ENCODE measurements at regions not wholly inside any gene's neighbourhood (a gene's known extent, or its start where the extent isn't known, plus 50 kb on each side); places are given as distances from the start of the nearest gene placed in this dataset.

GRCh38 chr7:26458466-26459145, 166.9 kb downstream of the SNX10 start:
- ChIA-PET CTCF (interaction anchor here (0.7 to 1.2 kb wide), 4 partner anchors 11 to 565 kb away, joined by 3 read pairs; no protein-coding TSS in a partner anchor), POLR2A (no interaction called here)
- H4K20me1 ChIP-seq (ENCODE audit: insufficient read depth) = no peaks in the 10 kb centered on the region
- no peaks in the 10 kb centered on the region for H3F3A ChIP-seq (replicated peaks; ENCODE audit: insufficient read depth)
- H3K9ac ChIP-seq = no peak overlapping the region
- no peaks in the 10 kb centered on the region for H3K9me2 ChIP-seq
- no peaks in the 10 kb centered on the region for H3K27me3 ChIP-seq (ENCODE audit: insufficient read depth)
- peaks cover 0 to 4% of the 10 kb centered on the region in 2 experiments; a peak in 2 of 4 replicates for H3K4me1 ChIP-seq (ENCODE audit: control insufficient read depth in 1 of 2, insufficient read depth in 2 of 2, low read depth in 1 of 2, low read length in 1 of 2)
- no peak overlapping the region for H3K27ac ChIP-seq (ENCODE audit: low read depth in 2 of 2, low read length in 1 of 2)
- no peaks in the 10 kb centered on the region for H3K9me3 ChIP-seq
- WGBS (ENCODE audit: low lambda C conversion rate) = 53% methylated on average over 6 of the region's 6 CpGs
- H3K36me3 ChIP-seq (replicated peaks in 1 of 2; ENCODE audit: control insufficient read depth in 1 of 2, insufficient read depth in 2 of 2, low read length in 1 of 2) = no peaks in the 10 kb centered on the region
- no peak overlapping the region for H3K4me2 ChIP-seq
- no peak overlapping the region for H2AFZ ChIP-seq (ENCODE audit: low read depth)
- H3K79me2 ChIP-seq (ENCODE audit: insufficient read depth) = no peaks in the 10 kb centered on the region
- H3K4me3 ChIP-seq (ENCODE audit: low read depth in 2 of 2, low read length in 1 of 2) = no peak overlapping the region
- DNase-seq = no peak
- TF ChIP-seq CHD2 (IDR thresholded peaks at IDR 0.05; ENCODE audit: low read length, partially characterized antibody) (no peak), RCOR1 (IDR thresholded peaks at IDR 0.05; ENCODE audit: low read length) (no peak), USF1 (IDR thresholded peaks at IDR 0.05; ENCODE audit: borderline replicate concordance, low read depth) (no peak), SIN3A (IDR thresholded peaks at IDR 0.05; ENCODE audit: borderline replicate concordance, low read depth, low read length) (no peak), RFX5 (IDR thresholded peaks at IDR 0.05; ENCODE audit: low read length) (no peak)

- H3K27ac ChIP-seq (ENCODE audit: low read depth in 2 of 2, low read length in 1 of 2) = no peak overlapping the region
- no peak overlapping the region for H3K4me2 ChIP-seq
- whole genome bisulfite sequencing (ENCODE audit: low lambda C conversion rate) = 42% methylated on average over 5 of the region's 5 CpGs
- H3K4me1 ChIP-seq (ENCODE audit: control insufficient read depth in 1 of 2, insufficient read depth in 2 of 2, low read depth in 1 of 2, low read length in 1 of 2) = peaks cover 0 to 4% of the 10 kb centered on the region in 2 experiments; a peak in 2 of 4 replicates
- CTCF ChIA-PET = interaction anchor here (0.6 to 2.8 kb wide), 10 partner anchors 8 to 566 kb away, joined by 3 to 8 read pairs (median 3); no protein-coding TSS in a partner anchor
- H3K9me3 ChIP-seq = no peaks in the 10 kb centered on the region
- no peaks in the 10 kb centered on the region for H4K20me1 ChIP-seq (ENCODE audit: insufficient read depth)
- no peaks in the 10 kb centered on the region for H3K79me2 ChIP-seq (ENCODE audit: insufficient read depth)
- H2AFZ ChIP-seq (ENCODE audit: low read depth) = no peak overlapping the region
- H3K27me3 ChIP-seq (ENCODE audit: insufficient read depth) = no peaks in the 10 kb centered on the region
- H3K9me2 ChIP-seq = no peaks in the 10 kb centered on the region
- no peak overlapping the region for H3K9ac ChIP-seq
- no peak overlapping the region for H3K4me3 ChIP-seq (ENCODE audit: low read depth in 2 of 2, low read length in 1 of 2)
- DNase-seq = no peak
- no peaks in the 10 kb centered on the region for H3F3A ChIP-seq (replicated peaks; ENCODE audit: insufficient read depth)
- POLR2A ChIA-PET = no interaction called here
- no peaks in the 10 kb centered on the region for H3K36me3 ChIP-seq (replicated peaks in 1 of 2; ENCODE audit: control insufficient read depth in 1 of 2, insufficient read depth in 2 of 2, low read length in 1 of 2)
- no peak for TF ChIP-seq NFIC (IDR thresholded peaks at IDR 0.05; ENCODE audit: borderline replicate concordance)
- TF ChIP-seq JUND (IDR thresholded peaks at IDR 0.05) = no peak
- no peak for TF ChIP-seq GATA2 (CRISPR knock-in tag; IDR thresholded peaks at IDR 0.05)
- TF ChIP-seq FOSL2 (IDR thresholded peaks at IDR 0.05; ENCODE audit: borderline replicate concordance, low read depth) = no peak
- TF ChIP-seq CTCF (IDR thresholded peaks at IDR 0.05) = no peak
- no peak for TF ChIP-seq GABPA (IDR thresholded peaks at IDR 0.05; ENCODE audit: low read depth)
- no peak for TF ChIP-seq EZH2phosphoT487 (IDR thresholded peaks at IDR 0.05; ENCODE audit: borderline replicate concordance, low read depth)
- TF ChIP-seq IRF3 (IDR thresholded peaks at IDR 0.05; ENCODE audit: low read depth, low read length) = no peak
- no peak for TF ChIP-seq SIN3A (IDR thresholded peaks at IDR 0.05; ENCODE audit: borderline replicate concordance, low read depth, low read length)
- no peak for TF ChIP-seq REST (IDR thresholded peaks at IDR 0.05; ENCODE audit: low read depth, low read length)
- no peak for TF ChIP-seq TCF12 (IDR thresholded peaks at IDR 0.05)
- TF ChIP-seq FOXJ3 (CRISPR knock-in tag; IDR thresholded peaks at IDR 0.05) = no peak
- no peak for TF ChIP-seq CHD2 (IDR thresholded peaks at IDR 0.05; ENCODE audit: low read length, partially characterized antibody)
- no peak for TF ChIP-seq PBX3 (IDR thresholded peaks at IDR 0.05)
Measured at GRCh38 chr7:26459540-26460193, 168.0 kb downstream of the SNX10 start.

Measured in SK-N-SH (cell line).